WTC11 (cell line): ENCODE measurements at regions not wholly inside any gene's neighbourhood (a gene's known extent, or its start where the extent isn't known, plus 50 kb on each side); places are given as distances from the start of the nearest gene placed in this dataset.

Source experiments
- ATAC-seq: fragments of 200-7000 bp; cut with Tn5 transposase; 2 replicates; pipeline ENCODE4 v1.10.0; 2021; ENCODE audit warnings: mild to moderate bottlenecking, moderate library complexity
- CTCF ChIA-PET: fragments of 300-600 bp; sonication (Branson Sonifier 250); formaldehyde crosslinking; loops from one replicate; lab custom pipeline; 2021; ENCODE audit warnings: antibody characterized with exemption; lab: Charles Lee
- POLR2A ChIA-PET: fragments of 350-600 bp; sonication (Branson Sonifier 250); formaldehyde crosslinking; loops from one replicate; lab custom pipeline; 2021; ENCODE audit warnings: antibody characterized with exemption; lab: Charles Lee
- DNase-seq: peaks from one replicate; pipeline ENCODE4 v3.0.0; 2021; ENCODE audit warnings: low spot score
- H3K27ac Mint-ChIP-seq: 2 replicates; pipeline ENCODE4 v1.8.0; 2021; ENCODE audit warnings: mixed read lengths
- H3K27me3 Mint-ChIP-seq: 2 replicates; pipeline ENCODE4 v1.8.0; 2021; ENCODE audit warnings: low read depth, mild to moderate bottlenecking, moderate library complexity, mixed read lengths
- H3K36me3 Mint-ChIP-seq: 2 replicates; pipeline ENCODE4 v1.8.0; 2021; ENCODE audit warnings: mixed read lengths
- H3K4me1 Mint-ChIP-seq: 2 replicates; pipeline ENCODE4 v1.8.0; 2022; ENCODE audit warnings: mixed read lengths
- H3K4me3 Mint-ChIP-seq: 2 replicates; pipeline ENCODE4 v1.8.0; 2021; ENCODE audit warnings: mild to moderate bottlenecking, moderate library complexity, mixed read lengths
- H3K9me3 Mint-ChIP-seq: 2 replicates; pipeline ENCODE4 v1.8.0; 2021; ENCODE audit warnings: mixed read lengths
- CREB1 ChIP-seq: sonication (generic); formaldehyde crosslinking; IDR thresholded peaks from 2 replicates; pipeline ENCODE4 v1.8.0; 2023; ENCODE audit warnings: mild to moderate bottlenecking, missing genetic modification reagents
- ELF4 ChIP-seq: sonication (generic); formaldehyde crosslinking; IDR thresholded peaks from 2 replicates; pipeline ENCODE4 v1.8.1; 2022; ENCODE audit warnings: low read depth, mild to moderate bottlenecking, moderate library complexity, missing genetic modification reagents
- FOXK1 ChIP-seq: sonication (generic); formaldehyde crosslinking; IDR thresholded peaks from 2 replicates; pipeline ENCODE4 v1.8.0; 2022; ENCODE audit warnings: mild to moderate bottlenecking, moderate library complexity, missing genetic modification reagents
- FOXP4 ChIP-seq: sonication (generic); formaldehyde crosslinking; IDR thresholded peaks from 2 replicates; pipeline ENCODE4 v1.8.0; 2022; ENCODE audit warnings: mild to moderate bottlenecking, missing genetic modification reagents
- GTF2I ChIP-seq: fragments of 250-450 bp; sonication (Bioruptor Pico); conservative IDR thresholded peaks from 2 replicates; pipeline ENCODE4 v1.4.0; 2021; ENCODE audit warnings: mild to moderate bottlenecking
- IRF1 ChIP-seq: sonication (generic); formaldehyde crosslinking; IDR thresholded peaks from 2 replicates; pipeline ENCODE4 v1.8.0; 2023; ENCODE audit warnings: missing genetic modification reagents
- IRF2 ChIP-seq: sonication (generic); formaldehyde crosslinking; IDR thresholded peaks from 2 replicates; pipeline ENCODE4 v1.8.0; 2022; ENCODE audit warnings: low read depth, missing genetic modification reagents, borderline replicate concordance
- MYBL2 ChIP-seq: sonication (generic); formaldehyde crosslinking; IDR thresholded peaks from 2 replicates; pipeline ENCODE4 v1.8.1; 2023; ENCODE audit warnings: mild to moderate bottlenecking, moderate library complexity, missing genetic modification reagents
- NFYB ChIP-seq: sonication (generic); formaldehyde crosslinking; conservative IDR thresholded peaks from 2 replicates; pipeline ENCODE4 v1.8.0; 2022; ENCODE audit warnings: low read depth, missing genetic modification reagents
- NR3C1 ChIP-seq: sonication (generic); formaldehyde crosslinking; conservative IDR thresholded peaks from 2 replicates; pipeline ENCODE4 v1.8.1; 2023; ENCODE audit warnings: low read depth, mild to moderate bottlenecking, missing genetic modification reagents
- PRRX2 ChIP-seq: fragments of 250-450 bp; sonication (Bioruptor Pico); IDR thresholded peaks from 2 replicates; pipeline ENCODE4 v1.8.0; 2021; ENCODE audit warnings: mild to moderate bottlenecking
- RORB ChIP-seq: fragments of 250-450 bp; sonication (Bioruptor Pico); IDR thresholded peaks from 2 replicates; pipeline ENCODE4 v1.9.0; 2021; ENCODE audit warnings: mild to moderate bottlenecking
- SOX15 ChIP-seq: fragments of 250-450 bp; sonication (Bioruptor Pico); IDR thresholded peaks from 2 replicates; pipeline ENCODE4 v1.9.0; 2021; ENCODE audit warnings: mild to moderate bottlenecking
- SP1 ChIP-seq: sonication (generic); formaldehyde crosslinking; conservative IDR thresholded peaks from 2 replicates; pipeline ENCODE4 v1.8.1; 2022; ENCODE audit warnings: missing genetic modification reagents
- USF1 ChIP-seq: sonication (generic); formaldehyde crosslinking; IDR thresholded peaks from 2 replicates; pipeline ENCODE4 v1.8.0; 2022; ENCODE audit warnings: mild to moderate bottlenecking, missing genetic modification reagents
- ZNF138 ChIP-seq: sonication (generic); formaldehyde crosslinking; conservative IDR thresholded peaks from 2 replicates; pipeline ENCODE4 v1.8.1; 2022; ENCODE audit warnings: mild to moderate bottlenecking, moderate library complexity, missing genetic modification reagents
- ZNF281 ChIP-seq: sonication (generic); formaldehyde crosslinking; IDR thresholded peaks from 2 replicates; pipeline ENCODE4 v1.8.0; 2023; ENCODE audit warnings: mild to moderate bottlenecking, missing genetic modification reagents
- TF ChIP-seq, protein P1 (sequence below): sonication (generic); formaldehyde crosslinking; IDR thresholded peaks from 2 replicates; pipeline ENCODE4 v1.8.1; 2023; ENCODE audit warnings: mild to moderate bottlenecking, moderate library complexity, missing genetic modification reagents
- TF ChIP-seq, protein P2 (sequence below): sonication (generic); formaldehyde crosslinking; IDR thresholded peaks from 2 replicates; pipeline ENCODE4 v1.8.0; 2023; ENCODE audit warnings: missing genetic modification reagents, mild to moderate bottlenecking, borderline replicate concordance

GRCh38 chr4:181176306-181176705, 1066.9 kb upstream of the TENM3 start:
- no peaks in the 10 kb centered on the region for H3K36me3 Mint-ChIP-seq
- no peak for DNase-seq
- no peak for ATAC-seq
- peaks cover 8% of the 10 kb centered on the region for H3K4me1 Mint-ChIP-seq
- ChIA-PET POLR2A (no interaction called here), CTCF (no interaction called here)
- H3K27me3 Mint-ChIP-seq = peaks cover 17% of the 10 kb centered on the region
- H3K4me3 Mint-ChIP-seq = no peak overlapping the region
- TF ChIP-seq FOXP4 (no peak), MYBL2 (CRISPR knock-in tag) (no peak), RORB (CRISPR knock-in tag) (no peak), CREB1 (CRISPR knock-in tag) (no peak), SP1 (CRISPR knock-in tag) (no peak), NR3C1 (CRISPR knock-in tag) (no peak), NFYB (CRISPR knock-in tag) (no peak), ELF4 (CRISPR knock-in tag) (no peak), FOXK1 (no peak), PRRX2 (CRISPR knock-in tag) (no peak), ZNF138 (CRISPR knock-in tag) (no peak), SOX15 (CRISPR knock-in tag) (no peak), ZNF281 (no peak), USF1 (CRISPR knock-in tag) (no peak), IRF2 (CRISPR knock-in tag) (no peak), GTF2I (no peak), IRF1 (CRISPR knock-in tag) (no peak)
- TF ChIP-seq, protein P1, sequence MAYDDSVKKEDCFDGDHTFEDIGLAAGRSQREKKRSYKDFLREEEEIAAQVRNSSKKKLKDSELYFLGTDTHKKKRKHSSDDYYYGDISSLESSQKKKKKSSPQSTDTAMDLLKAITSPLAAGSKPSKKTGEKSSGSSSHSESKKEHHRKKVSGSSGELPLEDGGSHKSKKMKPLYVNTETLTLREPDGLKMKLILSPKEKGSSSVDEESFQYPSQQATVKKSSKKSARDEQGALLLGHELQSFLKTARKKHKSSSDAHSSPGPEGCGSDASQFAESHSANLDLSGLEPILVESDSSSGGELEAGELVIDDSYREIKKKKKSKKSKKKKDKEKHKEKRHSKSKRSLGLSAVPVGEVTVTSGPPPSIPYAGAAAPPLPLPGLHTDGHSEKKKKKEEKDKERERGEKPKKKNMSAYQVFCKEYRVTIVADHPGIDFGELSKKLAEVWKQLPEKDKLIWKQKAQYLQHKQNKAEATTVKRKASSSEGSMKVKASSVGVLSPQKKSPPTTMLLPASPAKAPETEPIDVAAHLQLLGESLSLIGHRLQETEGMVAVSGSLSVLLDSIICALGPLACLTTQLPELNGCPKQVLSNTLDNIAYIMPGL (CRISPR knock-in tag) = no peak
- TF ChIP-seq, protein P2, sequence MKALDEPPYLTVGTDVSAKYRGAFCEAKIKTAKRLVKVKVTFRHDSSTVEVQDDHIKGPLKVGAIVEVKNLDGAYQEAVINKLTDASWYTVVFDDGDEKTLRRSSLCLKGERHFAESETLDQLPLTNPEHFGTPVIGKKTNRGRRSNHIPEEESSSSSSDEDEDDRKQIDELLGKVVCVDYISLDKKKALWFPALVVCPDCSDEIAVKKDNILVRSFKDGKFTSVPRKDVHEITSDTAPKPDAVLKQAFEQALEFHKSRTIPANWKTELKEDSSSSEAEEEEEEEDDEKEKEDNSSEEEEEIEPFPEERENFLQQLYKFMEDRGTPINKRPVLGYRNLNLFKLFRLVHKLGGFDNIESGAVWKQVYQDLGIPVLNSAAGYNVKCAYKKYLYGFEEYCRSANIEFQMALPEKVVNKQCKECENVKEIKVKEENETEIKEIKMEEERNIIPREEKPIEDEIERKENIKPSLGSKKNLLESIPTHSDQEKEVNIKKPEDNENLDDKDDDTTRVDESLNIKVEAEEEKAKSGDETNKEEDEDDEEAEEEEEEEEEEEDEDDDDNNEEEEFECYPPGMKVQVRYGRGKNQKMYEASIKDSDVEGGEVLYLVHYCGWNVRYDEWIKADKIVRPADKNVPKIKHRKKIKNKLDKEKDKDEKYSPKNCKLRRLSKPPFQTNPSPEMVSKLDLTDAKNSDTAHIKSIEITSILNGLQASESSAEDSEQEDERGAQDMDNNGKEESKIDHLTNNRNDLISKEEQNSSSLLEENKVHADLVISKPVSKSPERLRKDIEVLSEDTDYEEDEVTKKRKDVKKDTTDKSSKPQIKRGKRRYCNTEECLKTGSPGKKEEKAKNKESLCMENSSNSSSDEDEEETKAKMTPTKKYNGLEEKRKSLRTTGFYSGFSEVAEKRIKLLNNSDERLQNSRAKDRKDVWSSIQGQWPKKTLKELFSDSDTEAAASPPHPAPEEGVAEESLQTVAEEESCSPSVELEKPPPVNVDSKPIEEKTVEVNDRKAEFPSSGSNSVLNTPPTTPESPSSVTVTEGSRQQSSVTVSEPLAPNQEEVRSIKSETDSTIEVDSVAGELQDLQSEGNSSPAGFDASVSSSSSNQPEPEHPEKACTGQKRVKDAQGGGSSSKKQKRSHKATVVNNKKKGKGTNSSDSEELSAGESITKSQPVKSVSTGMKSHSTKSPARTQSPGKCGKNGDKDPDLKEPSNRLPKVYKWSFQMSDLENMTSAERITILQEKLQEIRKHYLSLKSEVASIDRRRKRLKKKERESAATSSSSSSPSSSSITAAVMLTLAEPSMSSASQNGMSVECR (CRISPR knock-in tag) = no peak
- TF ChIP-seq, all 79 proteins: peak for 0
- Mint-ChIP-seq H3K9me3 (0 out of 2 replicates have a peak, but pooled peaks cover 5% of the 10 kb centered on the region), H3K27ac (no peak overlapping the region)
